ENCODE measurements at regions not wholly inside any gene's neighbourhood (a gene's known extent, or its start where the extent isn't known, plus 50 kb on each side); places are given as distances from the start of the nearest gene placed in this dataset.
"Not testable (repeated sequence)": the region's sequence is repeated elsewhere in the genome, so short reads cannot be mapped to it uniquely, and the experiment has no call there.

DNA sequence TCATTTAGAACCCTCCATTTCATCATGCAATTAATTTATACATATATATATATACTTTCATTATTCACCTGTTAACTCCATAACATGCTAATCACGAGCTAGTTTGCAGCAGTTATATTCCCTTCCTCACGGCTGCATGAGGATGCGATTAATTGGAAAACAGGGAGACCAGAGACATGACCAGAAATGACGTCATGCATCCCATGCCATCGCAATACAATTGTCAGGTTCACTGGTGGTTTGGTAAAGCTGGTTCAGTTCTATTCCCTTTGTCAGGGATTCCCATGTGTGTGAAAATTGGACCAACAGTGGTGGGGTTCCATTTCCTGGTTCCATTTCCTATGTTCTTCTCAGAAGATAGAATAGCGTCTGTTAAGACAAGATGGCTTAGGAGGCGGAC is 440.4 kb upstream of the ERCC4 start:
- DNase-seq, result no peak

DNA sequence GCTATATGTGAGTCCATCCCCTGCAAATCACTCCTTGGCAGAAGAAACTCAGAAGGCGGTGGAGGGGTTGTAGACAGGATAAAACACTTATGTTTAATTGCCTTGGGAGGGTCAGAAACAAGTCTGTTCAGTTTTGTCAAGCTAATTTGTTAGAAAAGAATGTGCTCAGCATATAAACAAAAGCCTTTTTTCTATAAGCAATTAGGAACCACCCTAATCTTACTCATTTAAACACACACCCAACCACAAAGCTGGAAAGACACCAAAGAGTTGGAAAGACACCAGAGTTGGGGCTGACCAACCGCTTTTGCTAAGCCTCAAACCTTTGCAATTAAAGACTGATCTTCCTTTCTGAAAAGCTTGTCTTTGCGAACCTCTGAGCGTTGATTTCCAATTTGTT is 439.2 kb upstream of the ERCC4 start:
- no peak for DNase-seq

DNA sequence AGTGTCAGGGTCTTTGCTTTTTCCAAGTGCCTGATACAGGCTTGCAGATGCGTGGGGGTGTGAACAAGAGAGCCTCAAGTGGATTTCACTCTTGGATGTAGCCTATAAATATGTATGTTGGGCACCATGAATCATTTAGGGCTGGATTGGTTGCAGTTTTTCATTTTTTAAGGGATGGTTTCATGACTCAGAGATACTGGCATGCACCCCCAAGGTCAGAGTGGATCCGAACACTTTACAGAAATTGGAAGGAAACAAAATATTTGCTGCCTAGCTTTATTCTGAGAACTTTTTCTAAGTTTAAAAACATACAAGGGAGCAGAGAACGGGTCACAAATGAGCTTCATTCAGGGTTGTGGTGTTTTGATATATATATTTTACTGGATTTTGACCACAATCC is 436.8 kb upstream of the ERCC4 start:
- DNase-seq, result no peak

DNA sequence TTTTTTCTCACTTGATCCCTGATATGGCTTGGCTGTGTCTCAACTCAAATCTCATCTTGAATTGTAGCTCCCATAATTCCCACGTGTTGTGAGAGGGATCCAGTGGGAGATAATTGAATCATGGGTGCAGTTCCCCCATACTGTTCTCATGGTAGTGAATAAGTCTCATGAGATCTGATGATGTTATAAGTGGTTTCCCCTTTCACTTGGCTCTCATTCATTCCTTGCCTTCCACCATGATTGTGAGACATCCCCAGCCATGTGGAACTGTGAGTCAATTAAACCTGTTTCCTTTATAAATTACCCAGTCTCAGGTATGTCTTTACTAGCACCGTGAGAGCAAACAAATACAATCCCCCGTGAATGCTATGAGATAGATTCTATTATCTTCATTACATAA is 430.5 kb upstream of the ERCC4 start:
- not testable (repeated sequence) for DNase-seq

DNA sequence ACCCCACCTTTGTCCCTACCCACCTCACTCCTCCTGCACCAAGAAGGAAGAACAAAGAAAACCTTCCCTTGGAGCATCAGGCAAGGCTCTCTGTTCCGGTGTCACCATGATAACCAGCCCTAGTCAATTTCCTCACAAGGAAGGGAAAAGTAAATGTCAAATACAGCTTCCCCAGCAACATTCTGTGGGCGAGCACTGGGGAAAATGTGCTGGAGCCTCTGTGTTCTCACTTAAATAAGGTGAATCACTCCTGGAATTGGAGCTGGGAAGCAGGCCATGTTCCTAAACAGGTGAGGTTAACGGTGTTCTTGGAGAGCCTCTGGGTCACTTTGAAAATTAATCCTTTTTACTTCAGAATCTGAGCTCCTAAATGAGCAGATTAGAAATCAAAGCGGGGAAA is 427.9 kb upstream of the ERCC4 start:
- no peak for DNase-seq

DNA sequence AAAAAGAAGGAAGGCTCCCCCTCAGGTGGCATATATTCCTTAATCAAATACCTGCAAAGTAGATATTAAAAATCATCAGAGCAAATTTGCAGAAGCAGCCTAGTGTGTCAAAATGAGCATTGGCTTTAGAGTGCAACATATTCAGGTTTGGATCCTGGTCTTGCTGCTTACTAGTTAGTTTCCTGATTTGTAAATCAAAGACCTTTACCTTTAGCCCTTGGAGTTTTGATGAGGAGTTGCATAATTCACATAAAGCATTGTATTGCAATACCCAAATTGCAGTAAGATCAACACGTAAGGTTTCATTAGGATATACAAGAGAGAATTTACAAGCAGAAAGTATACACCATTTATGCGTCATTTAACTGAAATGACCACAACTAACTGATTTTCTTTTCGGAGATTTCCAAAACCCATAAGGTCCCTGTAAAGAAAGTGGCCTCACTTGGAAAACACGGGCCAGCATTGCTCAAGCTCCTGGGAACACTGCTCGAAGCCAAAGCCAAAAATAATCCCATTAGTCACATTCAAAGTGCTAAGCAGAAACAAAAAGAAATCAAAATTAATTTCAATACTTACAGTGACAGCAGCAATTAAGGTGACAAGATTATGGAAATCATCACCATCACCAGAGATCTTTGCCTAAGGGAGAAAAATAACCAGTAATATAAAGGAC is 415.9 kb upstream of the ERCC4 start:
- no peak for DNase-seq

DNA sequence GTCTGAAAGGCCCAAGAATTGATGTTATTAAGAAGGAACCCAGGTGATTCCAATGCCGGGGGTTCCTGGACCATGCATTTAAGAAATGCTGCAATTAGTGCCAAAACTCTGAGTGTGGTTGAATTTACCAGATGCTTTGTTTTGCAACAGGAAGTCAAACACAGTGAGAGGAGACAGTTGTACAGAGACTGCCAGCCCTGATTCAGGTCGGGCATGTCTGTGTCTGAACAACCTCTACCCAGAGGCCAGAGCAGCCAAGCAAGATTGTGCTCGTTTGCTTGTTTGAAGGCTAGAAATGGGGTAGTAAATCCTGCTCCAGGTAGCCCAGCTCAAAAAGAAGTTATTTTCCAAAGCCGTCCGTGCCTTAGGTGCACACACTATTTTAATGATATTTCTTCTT is 412.4 kb upstream of the ERCC4 start:
- no peak for DNase-seq

DNA sequence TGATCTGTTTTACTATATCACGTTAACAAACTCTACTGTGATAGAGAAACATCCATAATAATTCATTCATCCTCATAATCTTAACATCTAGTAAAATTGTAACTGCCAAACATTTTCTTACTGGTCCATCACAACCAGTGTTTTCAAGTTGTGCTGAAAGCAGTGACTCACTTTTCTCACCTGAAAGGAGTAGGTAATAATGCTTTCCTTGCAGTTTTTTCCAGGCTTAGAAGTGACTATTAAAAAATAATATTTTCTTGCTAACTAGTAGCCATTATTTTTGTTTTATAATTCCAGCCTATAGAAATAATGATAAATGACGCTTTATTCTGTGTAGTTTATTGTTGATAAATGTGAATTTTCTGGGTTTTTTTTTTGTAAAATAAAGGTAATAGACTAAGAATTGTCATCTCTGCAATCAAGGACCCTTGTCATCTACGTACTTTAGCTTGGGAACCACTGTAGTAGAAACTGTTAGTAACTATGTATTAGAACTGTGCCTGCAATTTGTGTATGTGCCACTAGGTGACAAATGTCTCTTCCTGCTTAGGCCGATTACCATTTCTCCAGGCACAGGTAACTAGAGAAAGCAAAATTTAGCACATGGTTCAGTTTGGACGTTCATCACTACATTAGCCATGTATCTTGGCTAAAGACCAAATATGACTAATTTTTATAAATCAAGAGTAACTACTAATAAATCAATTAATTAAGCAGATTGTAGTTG is 409.4 kb upstream of the ERCC4 start:
- no peak for DNase-seq

DNA sequence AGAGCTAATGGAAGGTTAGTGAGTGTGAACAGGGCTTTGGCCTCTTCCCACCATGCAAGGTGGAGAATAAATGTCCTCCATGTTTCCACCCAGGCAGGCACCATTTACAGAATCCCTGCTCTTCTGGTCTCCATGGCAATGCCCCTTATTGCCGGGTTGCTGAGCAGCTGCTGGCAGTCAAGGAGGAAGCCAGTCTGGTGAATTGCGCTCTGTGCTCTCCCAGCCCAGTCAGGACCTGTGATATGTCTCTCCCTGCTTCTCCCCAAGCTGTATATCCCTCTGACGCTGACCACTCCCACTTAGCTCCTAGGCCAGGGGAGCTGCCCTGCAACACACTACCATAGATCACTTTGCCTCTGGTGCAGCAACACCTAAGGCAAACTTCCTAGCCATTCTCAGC is 402.1 kb upstream of the ERCC4 start:
- no peak for DNase-seq

DNA sequence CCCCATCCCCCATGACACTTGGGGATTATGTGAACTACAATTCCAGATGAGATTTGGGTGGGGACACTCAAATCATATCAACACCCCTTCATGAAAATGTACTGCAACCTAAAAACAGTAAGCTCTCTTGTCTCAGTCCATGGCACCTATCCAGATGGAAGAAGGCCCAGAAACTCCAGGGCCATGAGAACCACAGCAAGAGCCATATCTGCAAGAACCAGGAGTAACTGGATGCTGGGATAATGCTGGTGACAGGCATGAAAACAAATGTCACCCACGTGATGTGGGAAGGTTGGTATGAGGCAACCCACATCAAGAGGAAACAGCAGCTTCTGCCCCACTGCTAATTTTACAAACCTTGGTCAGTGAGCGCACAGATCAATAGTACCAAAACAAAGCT is 400.1 kb upstream of the ERCC4 start:
- DNase-seq, result no peak

DNA sequence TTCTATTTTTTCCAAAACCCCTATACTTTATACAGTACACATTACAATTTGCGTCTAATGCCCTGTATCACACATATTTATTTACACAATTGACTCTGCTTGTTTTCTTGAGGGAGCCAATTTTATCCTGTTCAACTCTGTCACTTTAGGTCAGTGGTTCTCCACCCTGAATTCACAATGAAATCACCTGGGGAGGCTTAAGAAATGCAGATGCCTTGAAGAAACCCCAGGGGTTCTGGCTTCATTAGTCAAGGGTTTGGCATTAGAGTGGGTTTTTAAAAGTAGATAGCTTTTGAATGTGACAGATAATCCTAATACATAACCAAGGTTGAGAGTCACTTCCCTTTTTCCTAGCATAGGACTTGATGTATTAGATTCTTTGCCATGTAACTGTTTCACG is 398.6 kb upstream of the ERCC4 start:
- DNase-seq, result no peak

DNA sequence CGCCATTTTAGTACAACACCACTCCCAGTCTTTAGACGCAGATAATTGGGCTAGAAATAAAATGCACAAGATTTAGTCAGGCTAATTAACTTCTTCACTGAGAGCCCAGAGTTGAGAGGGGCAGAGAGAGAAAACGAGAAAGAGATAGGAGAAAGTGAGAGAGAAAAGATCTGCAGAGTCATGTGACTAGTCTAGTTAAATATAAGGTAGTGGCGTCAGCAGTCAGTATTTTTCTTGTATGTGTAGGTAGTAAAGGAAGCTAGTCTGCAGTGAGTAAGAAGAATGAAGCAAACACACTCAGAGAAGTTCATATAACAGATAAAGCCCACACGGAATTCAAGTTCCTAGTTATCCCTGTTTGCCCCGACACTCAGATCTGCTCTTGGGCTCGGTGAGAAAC is 392.6 kb upstream of the ERCC4 start:
- no peak for DNase-seq

DNA sequence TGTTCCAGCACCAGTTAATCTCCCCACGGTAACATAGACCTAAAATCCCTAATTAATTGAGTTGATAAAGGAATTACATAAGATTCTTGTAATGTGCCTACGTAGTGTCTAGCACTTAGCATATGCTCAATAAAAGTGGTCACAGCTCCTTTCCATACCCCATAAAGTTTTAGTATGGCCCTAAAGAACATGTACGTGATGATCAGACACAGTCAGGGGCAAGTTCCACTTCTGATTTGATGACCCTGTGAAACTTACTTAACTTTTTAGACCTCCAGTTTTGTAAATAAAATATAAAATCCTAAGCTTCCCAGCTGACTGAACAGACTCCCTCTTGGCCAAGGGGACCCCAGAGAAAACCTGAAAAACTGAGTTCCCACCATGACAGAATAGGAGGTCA is 391.3 kb upstream of the ERCC4 start:
- no peak for DNase-seq

DNA sequence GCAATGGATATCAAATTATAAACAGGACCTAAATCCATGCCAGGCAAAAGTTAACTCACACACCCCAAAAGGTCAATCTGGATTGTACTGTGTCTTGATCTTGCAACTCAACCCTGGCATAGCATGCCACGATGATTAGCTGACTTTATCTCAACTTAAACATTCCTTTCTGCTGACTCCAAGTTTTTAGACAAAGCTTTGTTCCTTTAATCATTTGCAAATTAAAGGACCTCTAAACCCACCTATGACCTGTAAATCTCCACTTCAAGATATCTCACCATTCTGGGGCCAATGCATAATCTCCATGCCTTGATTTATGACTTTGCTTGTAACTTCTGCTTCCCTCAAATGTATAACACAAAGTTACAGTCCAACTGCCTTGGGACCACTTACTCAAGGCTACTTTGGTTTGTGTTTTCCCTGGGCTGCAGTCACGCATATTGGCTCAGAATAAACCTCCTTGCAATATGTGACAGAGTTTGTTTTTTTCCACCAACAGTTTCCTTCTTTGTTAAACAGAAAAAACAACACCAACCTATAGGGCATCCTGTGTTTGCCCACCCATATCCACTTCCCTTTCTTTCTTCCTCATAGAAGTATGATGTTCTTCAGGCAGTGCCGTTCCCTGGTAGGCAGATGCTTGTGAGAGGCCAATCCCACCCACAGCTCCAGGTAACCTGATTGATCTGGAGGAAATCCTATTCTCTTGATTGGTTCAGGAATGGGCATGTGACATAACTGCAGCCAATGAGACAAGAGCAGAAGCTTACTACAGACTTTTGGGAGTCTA is 390.6 kb upstream of the ERCC4 start:
- DNase-seq, result no peak

DNA sequence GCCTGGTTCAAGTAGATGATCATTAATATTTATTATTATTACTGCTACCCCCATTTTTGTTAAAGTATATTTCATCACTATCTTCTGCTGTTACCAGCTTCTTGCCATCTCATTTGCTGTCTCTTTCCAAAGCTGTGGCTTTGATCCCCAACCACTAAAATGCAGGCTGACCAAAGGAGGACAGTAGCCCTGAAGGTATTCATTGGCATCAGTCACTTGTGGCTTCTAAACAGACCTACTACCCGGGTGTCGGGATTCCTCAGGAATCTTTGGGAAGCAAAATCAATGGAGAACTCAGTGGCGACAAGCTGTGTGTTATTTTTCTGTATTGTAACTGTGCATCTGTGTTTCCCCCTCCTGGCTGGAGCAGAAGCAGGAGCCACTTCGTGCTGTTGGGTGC is 379.2 kb upstream of the ERCC4 start:
- no peak for DNase-seq

DNA sequence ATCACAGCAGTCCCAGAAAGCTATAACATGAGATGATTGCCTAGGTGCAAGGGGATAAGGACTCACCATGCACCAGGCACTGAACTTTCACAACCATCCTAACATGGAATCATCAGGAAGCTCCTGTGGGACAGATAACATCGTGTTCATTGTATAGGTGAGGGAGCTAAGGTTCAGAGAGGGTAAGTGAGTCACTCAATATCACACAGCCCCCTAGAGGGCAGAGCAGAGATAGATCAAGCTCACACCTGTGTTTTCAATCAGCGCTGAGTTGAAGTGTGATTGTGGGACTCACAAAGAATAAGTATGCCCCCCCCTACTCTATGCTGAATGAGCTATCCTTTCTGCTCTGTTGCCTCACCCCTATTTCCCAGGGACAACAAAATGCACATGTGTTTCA is 377.7 kb upstream of the ERCC4 start:
- no peak for DNase-seq

DNA sequence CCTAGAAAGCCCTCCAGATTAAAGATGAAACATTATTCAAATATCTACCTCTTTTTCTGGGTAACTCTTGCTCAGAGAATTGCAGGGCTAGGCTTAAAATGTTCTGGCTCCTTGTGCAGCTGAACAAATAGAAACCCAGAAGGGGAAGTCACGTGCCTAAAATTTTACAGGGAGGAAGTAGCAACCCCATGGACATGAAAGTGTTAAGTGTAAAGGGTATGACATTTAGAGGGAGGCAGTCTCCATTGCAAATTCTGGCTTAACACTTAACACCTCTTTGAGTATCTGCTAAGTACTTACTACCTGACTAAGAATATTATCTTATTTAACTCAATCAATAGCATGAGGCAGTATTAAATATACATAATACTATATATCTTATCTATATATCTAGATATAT is 376.1 kb upstream of the ERCC4 start:
- no peak for DNase-seq

DNA sequence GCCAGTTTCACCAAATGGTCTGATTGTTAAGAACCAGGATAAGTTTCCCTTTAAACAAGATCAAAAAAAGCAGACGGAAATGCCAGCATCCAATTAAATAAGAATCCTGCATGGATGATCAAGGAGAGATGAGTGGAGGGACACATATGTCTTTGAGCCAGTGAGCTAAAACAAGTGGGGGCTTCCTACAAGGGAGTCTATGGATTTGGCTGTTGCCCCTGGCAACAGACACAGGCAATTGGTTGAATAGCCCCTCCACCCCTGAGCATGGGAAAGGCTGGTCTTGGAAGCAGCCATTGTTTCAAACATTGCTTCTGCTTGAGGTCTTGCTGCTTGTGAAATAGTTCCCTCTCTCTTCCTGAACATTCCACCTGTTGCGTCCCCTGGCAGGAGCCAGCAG is 374.7 kb upstream of the ERCC4 start:
- DNase-seq, result no peak

DNA sequence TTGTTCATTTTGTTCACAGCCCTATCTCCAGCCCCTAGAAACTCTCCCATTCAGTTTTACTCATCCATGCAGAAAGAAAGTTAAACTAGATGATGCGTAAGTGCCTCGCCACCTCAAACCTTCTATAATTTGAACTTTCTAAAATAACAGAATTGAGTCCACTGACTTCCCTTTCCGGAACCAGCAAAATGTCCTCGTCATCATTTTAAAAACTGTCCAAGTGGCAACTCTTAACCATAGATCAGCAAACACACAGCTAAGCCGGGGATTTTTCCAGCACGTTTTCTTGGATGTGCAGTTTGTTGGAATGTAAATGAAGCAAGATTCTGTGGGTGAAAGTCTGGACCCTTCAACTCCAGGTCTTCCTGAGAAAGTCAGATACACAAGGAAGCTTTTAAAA is 369.7 kb upstream of the ERCC4 start:
- no peak for DNase-seq

DNA sequence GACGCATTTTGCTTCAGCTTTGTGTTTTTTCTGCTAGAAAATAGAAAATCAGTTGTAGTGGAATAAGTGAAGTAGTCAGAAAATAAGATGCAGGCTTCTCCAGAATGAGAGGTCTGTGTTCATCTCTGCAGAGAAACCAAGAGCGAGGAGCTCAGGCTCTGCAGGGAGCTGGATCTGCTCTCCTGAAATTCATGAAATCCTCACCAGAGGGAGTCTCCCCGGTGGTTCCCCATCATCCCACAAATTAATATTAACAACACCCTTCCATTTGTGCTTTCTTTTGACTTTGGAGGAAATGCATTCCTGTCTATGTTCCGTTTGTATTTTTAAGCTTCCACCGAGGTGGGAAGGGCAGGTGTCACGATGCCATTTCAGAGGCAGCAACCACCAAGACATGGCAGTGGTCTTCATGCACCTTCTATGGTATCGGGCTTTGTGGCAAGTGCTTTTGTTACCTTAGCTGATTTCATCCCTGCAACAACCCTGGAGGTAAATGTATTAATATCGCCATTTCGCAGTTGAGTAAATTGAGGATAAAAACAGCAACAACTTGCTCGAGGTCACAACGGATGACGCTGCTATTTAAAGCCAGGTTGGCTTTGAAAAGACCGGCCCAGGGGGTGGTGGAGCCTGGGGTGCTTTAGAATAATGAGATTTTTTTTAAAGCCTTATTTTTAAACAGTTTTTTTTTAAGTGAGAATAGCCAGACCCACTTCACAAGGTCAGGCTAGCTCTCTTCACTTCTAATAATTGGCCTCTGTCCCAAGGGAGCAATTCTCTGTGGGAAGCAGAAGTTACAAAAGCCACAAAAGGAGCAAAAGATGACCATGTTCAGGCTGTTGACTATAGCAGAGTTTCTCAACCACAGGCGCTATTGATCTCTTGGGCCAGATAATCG is 367.6 kb upstream of the ERCC4 start:
- DNase-seq, result no peak

DNA sequence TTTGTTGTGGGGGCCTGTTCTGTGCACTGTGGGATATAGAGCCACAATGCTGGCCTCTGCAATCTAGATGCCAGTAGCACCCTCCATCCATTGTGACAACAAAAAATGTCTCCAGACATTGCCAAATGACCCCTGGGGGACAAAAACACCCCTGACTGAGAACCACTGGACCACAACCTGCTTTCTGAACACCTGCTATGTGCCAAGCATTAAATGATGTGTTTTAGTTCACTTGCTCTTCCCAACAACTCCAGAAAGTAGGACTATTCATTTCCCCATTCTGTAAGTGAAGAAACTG is 367.0 kb upstream of the ERCC4 start:
- no peak for DNase-seq

DNA sequence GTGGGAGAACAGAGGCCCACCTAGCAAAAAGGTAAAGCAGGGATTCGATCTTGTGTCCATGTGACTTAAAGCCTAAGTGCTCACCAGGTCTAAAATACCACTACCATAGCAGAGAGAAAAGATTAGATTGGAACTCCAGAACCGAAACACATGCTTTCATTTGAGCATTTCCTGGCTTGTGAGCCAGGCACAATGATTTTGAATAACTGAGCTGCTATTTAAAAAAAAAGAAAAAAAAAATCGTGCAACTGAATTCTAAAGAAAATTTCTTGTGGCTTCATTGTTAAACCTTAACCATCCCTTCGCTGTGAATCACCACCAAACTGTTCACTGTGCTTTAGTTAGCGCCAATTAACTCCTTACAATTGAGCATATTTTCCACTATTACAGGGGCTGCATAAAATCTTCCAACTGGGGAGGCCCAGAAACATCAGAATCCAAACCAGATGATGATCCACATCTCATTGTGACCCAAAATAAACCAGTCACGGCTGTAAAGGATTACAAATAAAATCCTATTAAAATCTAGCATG is 366.4 kb upstream of the ERCC4 start:
- no peak for DNase-seq

DNA sequence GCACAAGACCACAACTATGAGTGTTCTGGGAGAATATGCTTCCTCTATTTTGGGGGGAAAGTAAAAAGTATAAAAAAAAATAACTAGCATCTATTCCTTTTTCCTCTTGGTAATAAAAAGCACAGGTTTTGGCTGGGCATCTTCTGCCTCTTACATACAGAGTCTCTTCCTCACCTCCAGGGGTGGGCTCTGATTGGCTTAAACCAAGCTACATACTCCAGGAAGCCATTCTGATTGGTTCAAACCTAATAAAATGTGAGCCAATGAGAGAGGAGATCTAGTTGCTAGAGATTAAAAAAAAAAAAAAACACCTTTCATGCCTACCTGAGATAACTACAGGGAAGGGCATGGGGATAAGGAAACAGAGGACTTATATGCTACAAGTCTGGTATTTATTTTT is 365.9 kb upstream of the ERCC4 start:
- no peak for DNase-seq
